Left ventricle myocardium inferior (tissue), 1 donor: ENCODE measurements at regions not wholly inside any gene's neighbourhood (a gene's known extent, or its start where the extent isn't known, plus 50 kb on each side); places are given as distances from the start of the nearest gene placed in this dataset.

Source experiments
- DNase-seq: peaks from one replicate; pipeline ENCODE4 v3.0.0-alpha.2; 2020
- H3K27ac ChIP-seq: fragments of 200-600 bp; replicated peaks from 2 replicates; pipeline ENCODE4 v1.8.0; 2021
- H3K27me3 ChIP-seq: fragments of 200-600 bp; 2 replicates; pipeline ENCODE4 v1.8.0; 2021; ENCODE audit warnings: low read depth
- H3K36me3 ChIP-seq: fragments of 200-600 bp; 2 replicates; pipeline ENCODE4 v1.8.0; 2021
- H3K4me1 ChIP-seq: fragments of 200-600 bp; 2 replicates; pipeline ENCODE4 v1.8.0; 2021
- H3K4me3 ChIP-seq: fragments of 200-600 bp; 2 replicates; pipeline ENCODE4 v1.8.0; 2021; ENCODE audit warnings: mild to moderate bottlenecking, moderate library complexity
- H3K9me3 ChIP-seq: fragments of 200-600 bp; replicated peaks from 2 replicates; pipeline ENCODE4 v1.8.0; 2021
- CTCF ChIP-seq: fragments of 200-600 bp; IDR thresholded peaks from 2 replicates; pipeline ENCODE4 v1.8.0; 2021; ENCODE audit warnings: antibody characterized with exemption, mild to moderate bottlenecking, borderline replicate concordance
- intact Hi-C: fragments of 100-400 bp; cut with micrococcal nuclease; formaldehyde crosslinking; loops from one replicate; pipeline ENCODE4 v1.11.0; 2022
- donor health status: DM: no; HTN: yes; CAD: no; lungs with severe emphysema.

GRCh38 chr4:187236209-187236890, 512.7 kb upstream of the FAT1 start:
- intact Hi-C loops, result no loop called here
- Histone ChIP-seq H3K36me3 (no peaks in the 10 kb centered on the region), H3K4me1 (no peaks in the 10 kb centered on the region), H3K4me3 (no peak overlapping the region), H3K27me3 (no peaks in the 10 kb centered on the region), H3K9me3 (no peaks in the 10 kb centered on the region), H3K27ac (no peak overlapping the region)
- no peak for TF ChIP-seq CTCF
- no peak for DNase-seq

- Histone ChIP-seq H3K36me3 (no peaks in the 10 kb centered on the region), H3K4me3 (no peak overlapping the region), H3K27me3 (no peaks in the 10 kb centered on the region), H3K4me1 (no peaks in the 10 kb centered on the region), H3K27ac (no peak overlapping the region), H3K9me3 (peaks cover 8% of the 10 kb centered on the region)
- intact Hi-C loops, result no loop called here
- TF ChIP-seq CTCF, result no peak
- DNase-seq, result no peak
Observed at GRCh38 chr4:187238646-187239045, 515.0 kb upstream of the FAT1 start.

- no peak overlapping the region for H3K27ac ChIP-seq
- no peaks in the 10 kb centered on the region for H3K36me3 ChIP-seq
- no peaks in the 10 kb centered on the region for H3K27me3 ChIP-seq
- no peak for DNase-seq
- no peaks in the 10 kb centered on the region for H3K4me1 ChIP-seq
- no peaks in the 10 kb centered on the region for H3K9me3 ChIP-seq
- intact Hi-C loops, result no loop called here
- no peak overlapping the region for H3K4me3 ChIP-seq
- no peak for TF ChIP-seq CTCF
Observed at GRCh38 chr4:187251896-187252295, 528.2 kb upstream of the FAT1 start.

GRCh38 chr4:187256897-187257296, 533.2 kb upstream of the FAT1 start:
- H3K4me3 ChIP-seq, result no peak overlapping the region
- no peak overlapping the region for H3K27ac ChIP-seq
- no peaks in the 10 kb centered on the region for H3K9me3 ChIP-seq
- intact Hi-C loops, result no loop called here
- no peak for DNase-seq
- no peaks in the 10 kb centered on the region for H3K36me3 ChIP-seq
- TF ChIP-seq CTCF, result no peak
- no peaks in the 10 kb centered on the region for H3K4me1 ChIP-seq
- no peaks in the 10 kb centered on the region for H3K27me3 ChIP-seq

- H3K27me3 ChIP-seq, result no peaks in the 10 kb centered on the region
- H3K36me3 ChIP-seq, result no peaks in the 10 kb centered on the region
- DNase-seq, result no peak
- no peak overlapping the region for H3K27ac ChIP-seq
- no peak overlapping the region for H3K4me3 ChIP-seq
- H3K9me3 ChIP-seq, result no peaks in the 10 kb centered on the region
- no peak for TF ChIP-seq CTCF
- intact Hi-C loops, result no loop called here
- no peaks in the 10 kb centered on the region for H3K4me1 ChIP-seq
Observed at GRCh38 chr4:187258651-187259401, 535.2 kb upstream of the FAT1 start.
